Ectodermal cell (in vitro differentiated cells): ENCODE measurements at regions not wholly inside any gene's neighbourhood (a gene's known extent, or its start where the extent isn't known, plus 50 kb on each side); places are given as distances from the start of the nearest gene placed in this dataset.

Experiments used
- H3K27ac ChIP-seq: 2 replicates; pipeline ENCODE4 v1.7.0; 2013; ENCODE audit warnings: mild to moderate bottlenecking, low read depth, low read length; ENCODE audit not compliant: insufficient read depth, poor library complexity, severe bottlenecking
- H3K27me3 ChIP-seq: 2 replicates; pipeline ENCODE4 v1.7.0; 2013; ENCODE audit warnings: mild to moderate bottlenecking, low read length; ENCODE audit not compliant: insufficient read depth, control insufficient read depth, poor library complexity, severe bottlenecking
- H3K36me3 ChIP-seq: one replicate; pipeline ENCODE4 v1.7.0; 2013; ENCODE audit warnings: low read length; ENCODE audit not compliant: control insufficient read depth, insufficient read depth
- H3K4me1 ChIP-seq: one replicate; pipeline ENCODE4 v1.7.0; 2013; ENCODE audit warnings: low read length; ENCODE audit not compliant: control insufficient read depth, insufficient read depth
- H3K4me3 ChIP-seq: 2 replicates; pipeline ENCODE4 v1.7.0; 2013; ENCODE audit warnings: low read depth, low read length, control low read depth; ENCODE audit not compliant: insufficient read depth
- H3K9me3 ChIP-seq: 2 replicates; pipeline ENCODE4 v1.7.0; 2013; ENCODE audit warnings: mild to moderate bottlenecking, low read length, moderate library complexity; ENCODE audit not compliant: control insufficient read depth
- WGBS, 2 experiments: methylation state at CpG; one replicate each; pipeline ENCODE4 v1.1.7; 2013; ENCODE audit warnings: missing lambda C conversion rate in 2 of 2; 5-methylcytosine and 5-hydroxymethylcytosine counted together

- Histone ChIP-seq H3K9me3 (no peaks in the 10 kb centered on the region), H3K4me1 (no peaks in the 10 kb centered on the region), H3K4me3 (no peak overlapping the region), H3K27me3 (peaks cover 45% of the 10 kb centered on the region), H3K27ac (no peak overlapping the region), H3K36me3 (no peaks in the 10 kb centered on the region)
- 74 to 95% methylated on average over 2 of the region's 2 CpGs for WGBS, 2 experiments
Observed at GRCh38 chr6:28748192-28748591, 175.6 kb downstream of the TRIM27 start.

GRCh38 chr6:28750926-28751458 is 172.8 kb downstream of the TRIM27 start:
- H3K27me3 ChIP-seq: peaks cover 19% of the 10 kb centered on the region
- no peak overlapping the region for H3K27ac ChIP-seq
- H3K36me3 ChIP-seq: no peaks in the 10 kb centered on the region
- no peak overlapping the region for H3K4me3 ChIP-seq
- no peaks in the 10 kb centered on the region for H3K9me3 ChIP-seq
- no peaks in the 10 kb centered on the region for H3K4me1 ChIP-seq
- 77% methylated on average over 1 of the region's 1 CpG; no CpG with 5 or more reads in 1 of the 2 experiments for WGBS, 2 experiments

- Histone ChIP-seq H3K9me3 (no peaks in the 10 kb centered on the region), H3K4me3 (no peak overlapping the region), H3K27me3 (peaks cover 14% of the 10 kb centered on the region), H3K4me1 (no peaks in the 10 kb centered on the region), H3K36me3 (no peaks in the 10 kb centered on the region), H3K27ac (no peak overlapping the region)
- 86% methylated on average over 12 of the region's 12 CpGs for WGBS, 2 experiments
Observed at GRCh38 chr6:28751514-28751913, 172.3 kb downstream of the TRIM27 start.

GRCh38 chr6:28751963-28752350 is 171.8 kb downstream of the TRIM27 start:
- Histone ChIP-seq H3K27ac (no peak overlapping the region), H3K4me1 (no peaks in the 10 kb centered on the region), H3K36me3 (no peaks in the 10 kb centered on the region), H3K4me3 (no peak overlapping the region), H3K27me3 (peaks cover 10% of the 10 kb centered on the region), H3K9me3 (no peaks in the 10 kb centered on the region)
- 89 to 99% methylated on average over 2 of the region's 2 CpGs for WGBS, 2 experiments

GRCh38 chr6:28757429-28758045 is 166.2 kb downstream of the TRIM27 start:
- no peaks in the 10 kb centered on the region for H3K36me3 ChIP-seq
- H3K9me3 ChIP-seq: no peaks in the 10 kb centered on the region
- H3K27me3 ChIP-seq: peaks cover 12% of the 10 kb centered on the region
- H3K4me3 ChIP-seq: peak overlapping the region; percentile 26
- 40 to 42% methylated on average over 33 of the region's 33 CpGs for WGBS, 2 experiments
- no peak overlapping the region for H3K27ac ChIP-seq
- H3K4me1 ChIP-seq: no peaks in the 10 kb centered on the region

GRCh38 chr6:28758046-28758817 is 165.6 kb downstream of the TRIM27 start:
- no peak overlapping the region for H3K27ac ChIP-seq
- no peaks in the 10 kb centered on the region for H3K36me3 ChIP-seq
- no peaks in the 10 kb centered on the region for H3K4me1 ChIP-seq
- peak overlapping the region; percentile 26 for H3K4me3 ChIP-seq
- H3K27me3 ChIP-seq: peaks cover 16% of the 10 kb centered on the region
- no peaks in the 10 kb centered on the region for H3K9me3 ChIP-seq
- WGBS, 2 experiments: 39 to 43% methylated on average over 17 to 19 of the region's 19 CpGs

- H3K4me3 ChIP-seq: no peak overlapping the region
- H3K27ac ChIP-seq: no peak overlapping the region
- H3K4me1 ChIP-seq: no peaks in the 10 kb centered on the region
- 86 to 90% methylated on average over 6 of the region's 6 CpGs for WGBS, 2 experiments
- H3K27me3 ChIP-seq: peaks cover 22% of the 10 kb centered on the region
- no peaks in the 10 kb centered on the region for H3K36me3 ChIP-seq
- no peaks in the 10 kb centered on the region for H3K9me3 ChIP-seq
Observed at GRCh38 chr6:28758818-28759235, 165.0 kb downstream of the TRIM27 start.

GRCh38 chr6:28764014-28764723 is 159.6 kb downstream of the TRIM27 start:
- Histone ChIP-seq H3K36me3 (no peaks in the 10 kb centered on the region), H3K9me3 (no peaks in the 10 kb centered on the region), H3K4me1 (peaks cover 8% of the 10 kb centered on the region), H3K27me3 (peaks cover 63% of the 10 kb centered on the region), H3K4me3 (no peak overlapping the region), H3K27ac (no peak overlapping the region)
- 51 to 57% methylated on average over 26 to 27 of the region's 27 CpGs for WGBS, 2 experiments

- 27 to 29% methylated on average over 12 to 15 of the region's 15 CpGs for WGBS, 2 experiments
- Histone ChIP-seq H3K27ac (no peak overlapping the region), H3K36me3 (no peaks in the 10 kb centered on the region), H3K27me3 (peaks cover 70% of the 10 kb centered on the region), H3K9me3 (no peaks in the 10 kb centered on the region), H3K4me1 (peaks cover 8% of the 10 kb centered on the region), H3K4me3 (peak overlapping the region; percentile 27)
Observed at GRCh38 chr6:28764761-28765282, 159.0 kb downstream of the TRIM27 start.

GRCh38 chr6:28765978-28766351 is 157.8 kb downstream of the TRIM27 start:
- Histone ChIP-seq H3K36me3 (no peaks in the 10 kb centered on the region), H3K27me3 (peaks cover 81% of the 10 kb centered on the region), H3K9me3 (no peaks in the 10 kb centered on the region), H3K4me3 (peak overlapping the region; percentile 27), H3K27ac (no peak overlapping the region), H3K4me1 (peaks cover 8% of the 10 kb centered on the region)
- 3% methylated on average over 13 of the region's 13 CpGs for WGBS, 2 experiments
